ENCODE measurements at regions not wholly inside any gene's neighbourhood (a gene's known extent, or its start where the extent isn't known, plus 50 kb on each side); places are given as distances from the start of the nearest gene placed in this dataset.

DNA sequence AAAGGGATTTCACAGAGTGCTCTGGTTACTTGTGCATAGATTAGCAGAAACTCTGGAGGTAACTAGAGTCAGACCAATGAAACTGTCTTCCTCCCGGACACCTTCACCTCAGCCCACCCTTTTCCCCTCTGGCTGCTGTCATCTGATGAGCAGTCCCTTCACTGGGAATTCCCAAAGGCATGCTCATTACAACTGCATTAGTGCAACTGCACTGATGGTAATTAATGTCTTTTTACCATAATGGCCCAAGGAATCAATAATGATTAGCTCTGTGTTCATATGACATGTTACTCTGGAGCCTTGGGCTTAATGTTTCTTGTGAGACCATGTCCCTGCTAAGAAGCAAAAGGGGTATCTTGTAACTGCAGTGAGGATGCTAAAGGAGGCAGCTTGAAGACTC lies 304.5 kb downstream of the GRIN2B start:
- no peak for DNase-seq (ENCODE audit: low spot score)
- TF ChIP-seq, protein P1, sequence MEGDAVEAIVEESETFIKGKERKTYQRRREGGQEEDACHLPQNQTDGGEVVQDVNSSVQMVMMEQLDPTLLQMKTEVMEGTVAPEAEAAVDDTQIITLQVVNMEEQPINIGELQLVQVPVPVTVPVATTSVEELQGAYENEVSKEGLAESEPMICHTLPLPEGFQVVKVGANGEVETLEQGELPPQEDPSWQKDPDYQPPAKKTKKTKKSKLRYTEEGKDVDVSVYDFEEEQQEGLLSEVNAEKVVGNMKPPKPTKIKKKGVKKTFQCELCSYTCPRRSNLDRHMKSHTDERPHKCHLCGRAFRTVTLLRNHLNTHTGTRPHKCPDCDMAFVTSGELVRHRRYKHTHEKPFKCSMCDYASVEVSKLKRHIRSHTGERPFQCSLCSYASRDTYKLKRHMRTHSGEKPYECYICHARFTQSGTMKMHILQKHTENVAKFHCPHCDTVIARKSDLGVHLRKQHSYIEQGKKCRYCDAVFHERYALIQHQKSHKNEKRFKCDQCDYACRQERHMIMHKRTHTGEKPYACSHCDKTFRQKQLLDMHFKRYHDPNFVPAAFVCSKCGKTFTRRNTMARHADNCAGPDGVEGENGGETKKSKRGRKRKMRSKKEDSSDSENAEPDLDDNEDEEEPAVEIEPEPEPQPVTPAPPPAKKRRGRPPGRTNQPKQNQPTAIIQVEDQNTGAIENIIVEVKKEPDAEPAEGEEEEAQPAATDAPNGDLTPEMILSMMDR (IDR thresholded peaks at IDR 0.05; ENCODE audit: extremely low read depth, missing control alignments): no peak

DNA sequence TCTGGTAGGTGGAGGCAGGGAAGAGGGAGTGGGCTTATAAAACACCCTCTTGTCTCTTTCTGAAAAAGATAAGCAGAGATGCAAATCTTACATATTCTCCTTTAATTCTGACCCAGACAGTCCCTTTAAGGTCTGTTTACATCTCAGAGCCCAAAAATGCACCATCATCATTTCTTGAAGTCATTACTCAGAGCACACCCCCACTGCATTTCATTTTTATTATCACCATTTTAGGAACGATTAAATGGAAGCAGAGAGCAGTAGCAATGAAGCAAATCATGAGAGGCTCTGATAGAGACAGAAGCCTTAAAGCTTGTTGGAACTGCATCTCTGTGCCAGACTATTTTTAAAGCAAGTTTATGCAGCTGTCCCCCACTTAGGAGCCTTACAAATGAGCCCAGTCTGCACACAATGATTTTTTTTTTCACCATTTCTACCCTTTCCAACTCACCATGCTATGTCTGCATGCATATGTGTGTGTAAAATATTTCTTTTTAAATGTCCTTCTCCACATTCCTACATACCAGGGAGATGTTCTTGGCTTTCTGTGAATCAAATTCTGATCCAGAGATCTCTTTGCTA lies 311.0 kb downstream of the GRIN2B start:
- TF ChIP-seq, protein P1 (IDR thresholded peaks at IDR 0.05; ENCODE audit: extremely low read depth, missing control alignments): no peak
- no peak for DNase-seq (ENCODE audit: low spot score)

DNA sequence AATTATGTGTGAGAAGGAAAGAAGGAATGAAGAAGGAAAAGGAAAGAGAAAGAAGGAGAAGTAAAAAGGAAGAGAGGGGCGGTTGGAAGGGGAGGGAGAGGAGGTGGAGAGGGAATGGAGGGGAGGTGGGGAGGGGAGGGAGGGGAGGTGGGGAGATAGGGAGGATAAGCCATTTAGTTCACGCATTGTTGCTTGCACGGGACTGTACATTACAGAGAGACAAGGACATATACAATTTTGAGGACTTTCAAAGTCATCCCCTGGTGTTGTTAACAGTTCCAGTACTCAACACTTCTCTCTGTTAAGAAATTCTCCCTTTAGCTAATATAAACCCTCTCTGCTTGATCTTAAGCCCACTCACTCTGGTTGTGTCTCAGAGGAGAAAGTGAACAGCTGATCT lies 312.5 kb downstream of the GRIN2B start:
- DNase-seq (ENCODE audit: low spot score): no peak
- TF ChIP-seq, protein P1 (IDR thresholded peaks at IDR 0.05; ENCODE audit: extremely low read depth, missing control alignments): no peak

DNA sequence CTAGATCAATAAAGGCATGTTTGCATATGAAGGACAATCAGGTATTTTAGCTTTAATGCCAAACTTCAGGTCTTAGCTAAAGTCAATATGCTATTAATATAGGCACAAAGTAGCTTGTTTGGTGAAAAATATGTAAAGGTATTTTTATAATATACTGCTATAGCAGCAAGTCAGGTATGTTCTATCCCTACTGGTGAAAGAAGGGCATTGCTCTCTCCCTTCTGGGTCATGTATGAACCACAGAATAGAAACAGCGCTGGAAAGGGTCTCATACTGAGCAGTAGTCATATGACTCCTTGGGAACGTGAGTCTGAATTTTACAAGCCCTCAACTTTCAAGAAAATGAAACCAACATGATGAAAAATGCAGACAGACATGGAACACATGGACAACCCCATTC lies 314.6 kb downstream of the GRIN2B start:
- TF ChIP-seq, protein P1 (IDR thresholded peaks at IDR 0.05; ENCODE audit: extremely low read depth, missing control alignments): no peak
- no peak for DNase-seq (ENCODE audit: low spot score)

DNA sequence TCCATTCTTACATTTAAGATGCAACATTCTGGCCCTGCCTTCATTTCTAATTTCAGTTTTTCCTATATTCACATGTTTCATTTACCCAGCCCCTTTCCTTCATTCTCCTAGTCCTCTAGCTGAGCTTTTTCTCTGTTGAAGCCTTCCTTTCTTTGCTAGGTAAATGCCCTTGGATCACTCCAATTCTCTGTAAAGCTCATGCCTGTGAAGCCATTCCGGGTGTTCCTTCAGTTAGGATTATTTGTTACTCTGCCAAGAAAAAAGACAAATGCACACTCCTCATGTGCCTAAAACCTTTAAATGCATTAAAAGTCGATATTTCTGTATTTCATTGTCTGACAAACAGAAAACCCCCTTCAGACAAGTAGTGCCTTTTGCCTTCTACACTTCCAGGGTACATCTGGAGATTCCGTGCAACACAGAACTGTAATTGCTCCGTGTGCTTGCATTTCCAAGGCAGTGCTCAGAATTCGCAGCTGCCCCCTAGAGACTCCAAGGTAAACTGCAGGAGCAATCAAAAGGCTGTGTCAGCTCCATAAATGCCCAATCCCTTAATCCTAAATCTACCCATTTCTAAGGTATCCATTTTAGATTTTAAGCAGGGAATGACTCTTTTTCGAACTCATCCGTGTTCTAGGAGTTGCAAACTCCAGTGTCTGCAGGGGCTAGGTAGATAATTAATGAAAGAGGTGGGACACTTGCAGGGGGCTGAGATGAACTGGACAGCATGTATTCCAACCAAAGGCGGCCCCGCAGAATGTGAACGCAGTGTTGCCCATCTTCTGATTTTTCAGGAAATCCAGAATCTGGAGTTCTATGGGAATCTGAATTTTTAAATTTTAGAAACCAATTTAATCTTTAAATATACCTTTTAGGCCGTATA lies 320.2 kb downstream of the GRIN2B start:
- DNase-seq (ENCODE audit: low spot score): peak; percentile 36
- TF ChIP-seq, protein P1 (IDR thresholded peaks at IDR 0.05; ENCODE audit: extremely low read depth, missing control alignments): peak; percentile 68

DNA sequence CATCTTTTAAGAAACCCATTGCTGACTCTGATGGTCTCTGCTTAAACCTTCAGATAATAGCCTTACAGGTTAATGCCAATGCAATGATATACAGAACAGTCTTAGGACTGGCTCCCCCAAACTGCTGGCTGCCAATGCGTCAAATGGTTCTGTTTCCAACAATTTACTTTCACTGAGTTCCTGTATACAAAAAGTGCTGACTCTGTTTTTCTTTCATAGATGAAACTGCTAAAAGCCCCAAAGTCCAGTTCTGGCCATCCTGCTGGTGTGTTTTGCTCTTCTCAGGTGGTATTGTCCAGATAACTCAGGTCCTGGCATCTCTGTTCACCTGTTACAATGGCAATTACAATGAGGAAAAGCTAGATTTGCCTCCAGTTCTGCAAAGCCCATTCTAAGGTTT lies 326.9 kb downstream of the GRIN2B start:
- no peak for DNase-seq (ENCODE audit: low spot score)

DNA sequence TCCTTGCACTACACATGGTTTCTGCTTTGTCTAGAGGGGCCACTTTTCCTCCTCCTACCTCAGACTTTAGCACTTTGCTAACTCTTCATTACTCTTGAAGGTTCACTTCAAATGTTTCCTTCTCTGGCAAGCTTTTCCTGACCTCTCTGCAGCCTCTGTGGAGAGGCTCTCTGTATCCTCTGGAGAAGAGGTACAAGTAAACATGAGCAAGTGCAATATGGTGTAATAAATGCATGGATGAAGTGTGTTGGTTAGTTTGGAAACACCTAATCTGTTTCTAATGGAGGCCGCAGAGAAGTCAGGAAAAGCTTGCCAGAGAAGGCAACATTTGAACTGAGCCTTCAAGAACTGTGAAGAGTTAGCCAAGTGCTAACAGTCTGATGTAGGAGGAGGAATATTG lies 329.3 kb downstream of the GRIN2B start:
- no peak for DNase-seq (ENCODE audit: low spot score)
- TF ChIP-seq, protein P1 (IDR thresholded peaks at IDR 0.05; ENCODE audit: extremely low read depth, missing control alignments): no peak

More for the DNA sequence above, 326.9 kb downstream of the GRIN2B start:
- TF ChIP-seq, protein P1 (IDR thresholded peaks at IDR 0.05; ENCODE audit: extremely low read depth, missing control alignments): no peak
